GM13977 (cell line): ENCODE measurements at regions not wholly inside any gene's neighbourhood (a gene's known extent, or its start where the extent isn't known, plus 50 kb on each side); places are given as distances from the start of the nearest gene placed in this dataset.

Source experiments
- DNase-seq: peaks from one replicate; pipeline ENCODE4 v3.0.0; 2012; ENCODE audit warnings: low spot score
- in situ Hi-C: fragments of 300-500 bp; cut with MboI; formaldehyde crosslinking; loops from one replicate; pipeline ENCODE4 v1.12.0; 2022; ENCODE audit warnings: low sequenced_read_pairs, low pct_unique_long_range_greater_than_20kb, mixed read lengths, inconsistent platforms; ENCODE audit not compliant: unreplicated experiment
- TF ChIP-seq, protein P1 (sequence below): IDR thresholded peaks from 2 replicates; pipeline ENCODE4 v1.5.1; 2012; ENCODE audit warnings: mild to moderate bottlenecking, control low read depth; ENCODE audit not compliant: insufficient read depth; ENCODE audit errors: extremely low read depth, missing control alignments

- no peak for DNase-seq
- in situ Hi-C loops = no loop called here
- TF ChIP-seq, protein P1, sequence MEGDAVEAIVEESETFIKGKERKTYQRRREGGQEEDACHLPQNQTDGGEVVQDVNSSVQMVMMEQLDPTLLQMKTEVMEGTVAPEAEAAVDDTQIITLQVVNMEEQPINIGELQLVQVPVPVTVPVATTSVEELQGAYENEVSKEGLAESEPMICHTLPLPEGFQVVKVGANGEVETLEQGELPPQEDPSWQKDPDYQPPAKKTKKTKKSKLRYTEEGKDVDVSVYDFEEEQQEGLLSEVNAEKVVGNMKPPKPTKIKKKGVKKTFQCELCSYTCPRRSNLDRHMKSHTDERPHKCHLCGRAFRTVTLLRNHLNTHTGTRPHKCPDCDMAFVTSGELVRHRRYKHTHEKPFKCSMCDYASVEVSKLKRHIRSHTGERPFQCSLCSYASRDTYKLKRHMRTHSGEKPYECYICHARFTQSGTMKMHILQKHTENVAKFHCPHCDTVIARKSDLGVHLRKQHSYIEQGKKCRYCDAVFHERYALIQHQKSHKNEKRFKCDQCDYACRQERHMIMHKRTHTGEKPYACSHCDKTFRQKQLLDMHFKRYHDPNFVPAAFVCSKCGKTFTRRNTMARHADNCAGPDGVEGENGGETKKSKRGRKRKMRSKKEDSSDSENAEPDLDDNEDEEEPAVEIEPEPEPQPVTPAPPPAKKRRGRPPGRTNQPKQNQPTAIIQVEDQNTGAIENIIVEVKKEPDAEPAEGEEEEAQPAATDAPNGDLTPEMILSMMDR = peak; percentile 79
These were observed 221.8 kb upstream of the SSTR1 start for GRCh38 chr14:37985826-37986470.

GRCh38 chr14:37988472-37988871 is 219.2 kb upstream of the SSTR1 start:
- DNase-seq = no peak
- TF ChIP-seq, protein P1 = no peak
- in situ Hi-C loops = no loop called here

DNA sequence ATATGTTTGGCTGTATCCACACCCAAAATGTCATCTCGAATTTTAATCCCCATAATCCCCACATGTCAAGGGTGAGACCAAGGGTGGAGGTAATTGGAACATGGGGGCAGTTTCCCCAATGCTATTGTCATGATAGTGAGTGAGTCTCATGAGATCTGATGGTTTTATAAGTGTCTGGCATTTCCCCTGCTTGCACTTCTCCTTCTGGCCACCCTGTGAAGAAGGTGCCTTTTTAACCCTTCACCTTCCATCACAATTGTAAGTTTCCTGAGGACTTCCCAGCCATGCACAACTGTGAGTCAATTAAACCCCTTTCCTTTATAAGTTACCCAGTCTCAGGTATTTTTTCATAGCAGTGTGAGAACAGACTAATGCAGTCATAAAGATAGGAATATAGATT is 216.7 kb upstream of the SSTR1 start:
- TF ChIP-seq, protein P1 = no peak
- in situ Hi-C loops = no loop called here
- DNase-seq = no peak

- in situ Hi-C loops = no loop called here
- TF ChIP-seq, protein P1 = no peak
- no peak for DNase-seq
These were observed 215.2 kb upstream of the SSTR1 start for GRCh38 chr14:37992499-37992898.

DNA sequence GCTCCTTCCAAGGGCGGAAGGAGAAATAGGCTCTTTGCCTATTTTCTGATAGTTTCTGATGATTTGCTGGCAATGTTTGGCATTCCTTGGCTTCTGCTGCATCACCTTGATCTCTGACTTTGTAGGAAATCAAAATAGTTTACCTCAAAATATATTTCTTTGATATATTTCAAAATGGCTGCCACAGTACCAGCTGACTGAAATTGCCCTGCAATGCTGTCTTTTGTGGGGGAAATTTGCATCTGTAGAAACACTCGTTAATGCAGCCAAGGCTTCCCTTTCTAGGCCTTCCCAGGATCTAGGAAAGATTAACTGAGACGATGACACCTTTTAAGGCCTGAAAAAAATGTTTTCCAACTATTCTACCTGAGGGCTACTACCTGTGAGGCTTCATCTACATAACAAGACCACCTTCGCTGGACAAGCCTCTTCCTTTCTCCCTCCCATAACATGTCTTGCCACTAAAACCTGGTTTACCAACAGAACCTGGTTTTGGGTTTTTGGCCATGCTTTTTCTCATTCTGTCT is 212.8 kb upstream of the SSTR1 start:
- TF ChIP-seq, protein P1 = no peak
- in situ Hi-C loops = no loop called here
- DNase-seq = no peak

- in situ Hi-C loops = no loop called here
- DNase-seq = no peak
- TF ChIP-seq, protein P1 = no peak
These were observed 210.7 kb upstream of the SSTR1 start for GRCh38 chr14:37997017-37997416.
